H1 (cell line): ENCODE measurements at regions not wholly inside any gene's neighbourhood (a gene's known extent, or its start where the extent isn't known, plus 50 kb on each side); places are given as distances from the start of the nearest gene placed in this dataset.

Experiments
- CBX5 ChIP-seq: fragments of 300-800, 300-1000 bp; sonication (generic); IDR thresholded peaks from 2 replicates; pipeline ENCODE4 v1.7.1; 2016; ENCODE audit warnings: antibody characterized with exemption, low read length, low read depth
- CBX8 ChIP-seq: fragments of 300-800, 300-1000 bp; sonication (generic); IDR thresholded peaks from 2 replicates; pipeline ENCODE4 v1.7.1; 2016; ENCODE audit warnings: low read depth, low read length, borderline replicate concordance
- CREB1 ChIP-seq: IDR thresholded peaks from 2 replicates; pipeline ENCODE4 v1.6.1; 2012; ENCODE audit warnings: inconsistent platforms
- CTBP2 ChIP-seq: IDR thresholded peaks from 2 replicates; pipeline ENCODE4 v1.7.0; 2011; ENCODE audit warnings: borderline replicate concordance, mild to moderate bottlenecking, moderate library complexity, mixed read lengths, low read length; ENCODE audit not compliant: insufficient read depth, insufficient read length
- E2F6 ChIP-seq: IDR thresholded peaks from 2 replicates; pipeline ENCODE4 v1.6.1; 2012; ENCODE audit warnings: inconsistent platforms
- EP300 ChIP-seq, 2 experiments: IDR thresholded peaks; 1 replicate in 1 of 2; 2 replicates in 1 of 2; pipeline ENCODE4 v1.6.1; 2011 to 2012; ENCODE audit warnings: low read depth in 2 of 2, low read length in 2 of 2, mild to moderate bottlenecking in 2 of 2, borderline replicate concordance in 1 of 2, inconsistent platforms in 1 of 2, moderate library complexity in 1 of 2
- EZH2 ChIP-seq: fragments of 200-600 bp; sonication (generic); IDR thresholded peaks from 2 replicates; pipeline ENCODE4 v1.7.1; 2012; ENCODE audit warnings: low read depth, mild to moderate bottlenecking, moderate library complexity, low read length, inconsistent platforms; ENCODE audit not compliant: severe bottlenecking
- HDAC2 ChIP-seq, 2 experiments: fragments of 300-600 bp in 1 of 2; sonication (generic) in 1 of 2; IDR thresholded peaks; 2 replicates each; pipeline ENCODE4 v1.6.1; 2011 to 2012; ENCODE audit warnings: low read depth in 2 of 2, low read length in 2 of 2, mild to moderate bottlenecking in 2 of 2, moderate library complexity in 2 of 2, borderline replicate concordance in 1 of 2, inconsistent platforms in 1 of 2
- JUN ChIP-seq: IDR thresholded peaks from 2 replicates; pipeline ENCODE4 v1.6.1; 2011; ENCODE audit warnings: low read depth, mild to moderate bottlenecking, improper control_type of control experiment, low read length
- KDM4A ChIP-seq: IDR thresholded peaks from one replicate; pipeline ENCODE4 v1.7.1; 2012; ENCODE audit warnings: low read depth, mild to moderate bottlenecking, moderate library complexity, low read length, inconsistent platforms; ENCODE audit not compliant: severe bottlenecking
- NANOG ChIP-seq: IDR thresholded peaks from 2 replicates; pipeline ENCODE4 v1.6.1; 2011; ENCODE audit warnings: low read length, low read depth, mild to moderate bottlenecking, inconsistent platforms; ENCODE audit not compliant: insufficient read depth, poor library complexity, severe bottlenecking
- NRF1 ChIP-seq: IDR thresholded peaks from 2 replicates; pipeline ENCODE4 v1.6.1; 2011; ENCODE audit warnings: mild to moderate bottlenecking, low read depth, low read length, improper control_type of control experiment
- PHF8 ChIP-seq: fragments of 200-600 bp; sonication (generic); conservative IDR thresholded peaks from 2 replicates; pipeline ENCODE4 v1.7.1; 2012; ENCODE audit warnings: low read depth, mild to moderate bottlenecking, inconsistent platforms, low read length, moderate library complexity
- POU5F1 ChIP-seq: IDR thresholded peaks from 2 replicates; pipeline ENCODE4 v1.6.1; 2011; ENCODE audit warnings: low read depth, mild to moderate bottlenecking, low read length, moderate library complexity
- RBBP5 ChIP-seq: IDR thresholded peaks from 2 replicates; pipeline ENCODE4 v1.7.1; 2012; ENCODE audit warnings: low read depth, mild to moderate bottlenecking, inconsistent platforms, low read length, moderate library complexity, borderline replicate concordance
- RFX5 ChIP-seq: IDR thresholded peaks from 2 replicates; pipeline ENCODE4 v1.6.1; 2011; ENCODE audit warnings: low read depth, low read length, improper control_type of control experiment, borderline replicate concordance
- SIN3A ChIP-seq, 2 experiments: IDR thresholded peaks in 1 of 2; conservative IDR thresholded peaks in 1 of 2; 2 replicates each; pipeline ENCODE4 v1.6.1; 2011 to 2012; ENCODE audit warnings: low read length in 2 of 2, improper control_type of control experiment in 1 of 2, low read depth in 1 of 2, mild to moderate bottlenecking in 1 of 2
- SIX5 ChIP-seq: IDR thresholded peaks from 2 replicates; pipeline ENCODE4 v1.6.1; 2011; ENCODE audit warnings: mild to moderate bottlenecking, low read depth, low read length
- SP1 ChIP-seq: IDR thresholded peaks from 2 replicates; pipeline ENCODE4 v1.6.1; 2011; ENCODE audit warnings: low read depth, low read length
- SP2 ChIP-seq: IDR thresholded peaks from 2 replicates; pipeline ENCODE4 v1.6.1; 2012; ENCODE audit warnings: mild to moderate bottlenecking, low read length, inconsistent platforms
- SUZ12 ChIP-seq: fragments of 200-600 bp; sonication (generic); IDR thresholded peaks from 2 replicates; pipeline ENCODE4 v1.6.1; 2012; ENCODE audit warnings: mild to moderate bottlenecking, inconsistent platforms, low read length, moderate library complexity, mixed read lengths
- TBP ChIP-seq: IDR thresholded peaks from 2 replicates; pipeline ENCODE4 v1.6.1; 2011; ENCODE audit warnings: low read depth, low read length, improper control_type of control experiment
- YY1 ChIP-seq: IDR thresholded peaks from 2 replicates; pipeline ENCODE4 v1.6.1; 2011; ENCODE audit warnings: low read depth, mild to moderate bottlenecking, low read length
- ZNF274 ChIP-seq: IDR thresholded peaks from 2 replicates; pipeline ENCODE4 v1.7.0; 2012; ENCODE audit warnings: low read length, borderline replicate concordance; ENCODE audit errors: extremely low read depth

DNA sequence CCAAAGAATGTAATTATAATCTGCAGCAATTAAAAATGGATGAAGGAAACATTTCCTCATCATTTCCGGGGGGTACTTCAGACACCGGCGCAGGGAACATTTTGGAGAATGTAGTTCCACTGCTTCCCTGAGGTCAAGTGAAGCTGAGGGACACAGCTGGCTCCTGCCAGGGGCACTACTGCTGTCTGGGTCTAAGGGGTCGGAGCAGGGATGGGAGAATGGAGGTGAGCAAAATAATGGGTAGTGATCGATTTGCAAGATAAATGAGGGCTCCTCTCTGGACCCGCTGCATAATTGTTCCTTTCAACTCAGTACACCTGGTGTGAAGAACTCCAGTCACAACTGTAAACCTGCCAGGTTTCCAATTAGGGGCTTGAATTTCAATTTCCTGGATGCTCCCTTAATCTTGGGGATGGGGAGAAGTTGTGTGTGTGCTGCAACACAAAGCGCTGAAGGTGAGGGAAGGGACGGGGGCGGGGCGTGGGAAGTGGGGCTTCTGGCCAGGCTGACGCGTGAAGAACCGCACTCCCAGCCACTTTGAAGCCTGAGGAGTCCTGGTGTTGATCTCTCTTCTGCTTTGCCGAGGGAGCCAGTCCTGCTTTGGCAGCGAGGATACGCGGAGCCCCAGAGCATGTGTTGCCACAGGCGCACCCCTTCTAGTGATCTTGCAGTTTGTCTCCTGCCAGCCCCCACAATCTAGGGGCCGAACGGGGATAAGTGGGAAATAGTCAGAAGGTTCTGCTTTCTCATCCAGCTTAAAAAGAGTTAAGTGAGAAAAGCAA is 57.9 kb upstream of the PCDH8 start (continued):
- no peak for TF ChIP-seq TBP
- TF ChIP-seq SIX5: no peak
- no peak for TF ChIP-seq KDM4A
- TF ChIP-seq EP300 (IDR thresholded peaks at IDR 0.05; ENCODE audit: borderline replicate concordance in 1 of 2, low read depth in 2 of 2, low read length in 2 of 2): no peak
- TF ChIP-seq CTBP2: no peak
- no peak for TF ChIP-seq SP1
- peak; percentile 49; the same call in 1 of the 2 replicates for TF ChIP-seq E2F6
- TF ChIP-seq CBX8: no peak
- TF ChIP-seq EZH2: no peak
- no peak for TF ChIP-seq CBX5
- no peak for TF ChIP-seq SUZ12
- no peak for TF ChIP-seq CREB1
- no peak for TF ChIP-seq HDAC2 (IDR thresholded peaks at IDR 0.05; ENCODE audit: borderline replicate concordance in 1 of 2, low read depth in 2 of 2, low read length in 2 of 2)
- no peak for TF ChIP-seq RBBP5
- TF ChIP-seq ZNF274: no peak
- TF ChIP-seq PHF8: no peak
- TF ChIP-seq SP2: no peak
- TF ChIP-seq POU5F1: no peak
- no peak for TF ChIP-seq YY1
- TF ChIP-seq JUN: no peak
- no peak for TF ChIP-seq NRF1
- no peak for TF ChIP-seq SIN3A (conservative IDR thresholded peaks at IDR 0.05 in 1 of 2, IDR thresholded peaks at IDR 0.05 in 1 of 2; ENCODE audit: low read depth in 1 of 2, low read length in 2 of 2)
- TF ChIP-seq RFX5: no peak
- peak; percentile 14 for TF ChIP-seq NANOG
